GM21528 (cell line): ENCODE measurements at regions not wholly inside any gene's neighbourhood (a gene's known extent, or its start where the extent isn't known, plus 50 kb on each side); places are given as distances from the start of the nearest gene placed in this dataset.
A peak's percentile ranks its signal among the peaks of the same experiment; 100 is the strongest.
"Not testable (repeated sequence)": the region's sequence is repeated elsewhere in the genome, so short reads cannot be mapped to it uniquely, and the experiment has no call there.

Experiments used
- ATAC-seq: cut with Tn5 transposase; IDR thresholded peaks from one replicate; pipeline ENCODE4 v1.9.1; 2021; ENCODE audit warnings: mild to moderate bottlenecking, moderate library complexity; ENCODE audit not compliant: unreplicated experiment, low FRiP score

DNA sequence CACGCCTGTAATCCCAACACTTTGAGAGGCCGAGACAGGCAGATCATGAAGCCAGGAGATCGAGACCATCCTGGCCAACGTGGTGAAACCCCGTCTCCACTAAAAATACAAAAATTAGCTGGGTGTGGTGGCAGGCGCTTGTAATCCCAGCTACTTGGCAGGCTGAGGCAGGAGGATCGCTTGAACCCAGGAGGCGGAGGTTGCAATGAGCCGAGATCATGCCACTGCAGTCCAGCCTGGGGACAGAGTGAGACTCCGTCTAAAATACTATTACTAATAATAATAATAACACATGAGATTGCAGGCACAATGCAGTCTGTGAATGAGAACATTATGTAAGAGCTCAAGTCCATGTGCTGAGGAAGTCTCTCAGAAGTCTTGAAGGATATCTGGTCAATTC, 1684.4 kb downstream of the SPATA31A7 start:
- not testable (repeated sequence) for ATAC-seq

GRCh38 chr9:62874745-62875599, 1685.1 kb downstream of the SPATA31A7 start:
- ATAC-seq: not testable (repeated sequence)

- ATAC-seq: not testable (repeated sequence)
Measured at GRCh38 chr9:62877552-62877951, 1687.7 kb downstream of the SPATA31A7 start.

GRCh38 chr9:62877987-62878386, 1688.2 kb downstream of the SPATA31A7 start:
- not testable (repeated sequence) for ATAC-seq

DNA sequence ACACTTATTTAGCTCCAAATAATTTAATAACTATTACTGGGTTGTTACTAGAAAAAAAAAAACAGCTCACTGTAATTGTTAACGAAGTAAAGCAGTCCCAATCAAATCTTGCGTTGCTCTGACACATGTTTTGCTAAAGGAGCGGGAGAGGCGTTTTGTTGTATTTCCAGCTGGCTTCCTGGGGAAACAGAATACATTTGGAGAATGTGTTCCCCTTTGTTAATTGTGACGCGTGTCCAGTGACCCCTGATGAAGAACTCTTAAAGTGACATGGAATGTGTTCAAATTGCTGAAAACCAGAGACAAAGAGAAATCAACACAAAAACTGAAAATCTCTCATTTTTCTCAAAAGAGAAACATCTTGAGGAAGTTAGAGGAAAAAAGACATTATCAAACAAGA, 1690.6 kb downstream of the SPATA31A7 start:
- not testable (repeated sequence) for ATAC-seq

GRCh38 chr9:62880971-62881370, 1691.1 kb downstream of the SPATA31A7 start:
- ATAC-seq: not testable (repeated sequence)

DNA sequence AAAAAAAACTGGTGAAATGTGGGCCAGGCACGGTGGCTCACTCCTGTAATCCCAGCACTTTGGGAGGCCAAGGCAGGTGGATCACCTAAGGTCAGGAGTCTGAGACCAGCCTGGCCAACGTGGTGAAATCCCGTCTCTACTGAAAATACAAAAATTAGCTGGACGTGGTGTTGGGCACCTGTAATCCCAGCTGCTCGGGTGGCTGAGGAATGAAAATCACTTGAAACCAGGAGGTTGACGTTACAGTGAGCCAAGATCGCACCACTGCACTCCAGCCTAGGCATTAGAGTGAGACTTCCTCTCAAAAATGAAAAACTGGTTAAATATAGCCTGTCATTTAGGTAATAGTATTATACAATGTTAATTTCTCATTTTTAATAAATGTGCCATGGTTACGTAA, 1692.0 kb downstream of the SPATA31A7 start:
- not testable (repeated sequence) for ATAC-seq

DNA sequence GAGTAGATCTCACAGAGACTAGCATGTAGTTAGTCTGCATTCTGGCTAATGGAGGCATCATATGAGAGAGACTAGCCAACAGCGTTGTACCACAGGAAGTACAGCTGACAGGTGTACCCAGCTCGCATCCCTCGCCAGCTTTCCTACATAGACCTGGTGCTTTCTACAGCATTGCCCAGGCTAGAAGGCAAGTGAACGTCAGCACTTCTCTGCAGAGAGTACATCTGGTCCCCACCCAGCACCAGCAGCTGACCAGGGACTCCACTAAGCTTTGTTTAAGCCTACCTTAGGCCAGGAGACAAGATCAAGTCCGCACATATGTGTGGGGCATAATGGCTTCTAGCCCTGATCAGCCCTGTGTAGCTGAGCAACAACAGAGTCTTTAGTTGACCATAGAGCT, 1692.9 kb downstream of the SPATA31A7 start:
- ATAC-seq: not testable (repeated sequence)

GRCh38 chr9:62896692-62897091, 1706.9 kb downstream of the SPATA31A7 start:
- ATAC-seq: not testable (repeated sequence)

DNA sequence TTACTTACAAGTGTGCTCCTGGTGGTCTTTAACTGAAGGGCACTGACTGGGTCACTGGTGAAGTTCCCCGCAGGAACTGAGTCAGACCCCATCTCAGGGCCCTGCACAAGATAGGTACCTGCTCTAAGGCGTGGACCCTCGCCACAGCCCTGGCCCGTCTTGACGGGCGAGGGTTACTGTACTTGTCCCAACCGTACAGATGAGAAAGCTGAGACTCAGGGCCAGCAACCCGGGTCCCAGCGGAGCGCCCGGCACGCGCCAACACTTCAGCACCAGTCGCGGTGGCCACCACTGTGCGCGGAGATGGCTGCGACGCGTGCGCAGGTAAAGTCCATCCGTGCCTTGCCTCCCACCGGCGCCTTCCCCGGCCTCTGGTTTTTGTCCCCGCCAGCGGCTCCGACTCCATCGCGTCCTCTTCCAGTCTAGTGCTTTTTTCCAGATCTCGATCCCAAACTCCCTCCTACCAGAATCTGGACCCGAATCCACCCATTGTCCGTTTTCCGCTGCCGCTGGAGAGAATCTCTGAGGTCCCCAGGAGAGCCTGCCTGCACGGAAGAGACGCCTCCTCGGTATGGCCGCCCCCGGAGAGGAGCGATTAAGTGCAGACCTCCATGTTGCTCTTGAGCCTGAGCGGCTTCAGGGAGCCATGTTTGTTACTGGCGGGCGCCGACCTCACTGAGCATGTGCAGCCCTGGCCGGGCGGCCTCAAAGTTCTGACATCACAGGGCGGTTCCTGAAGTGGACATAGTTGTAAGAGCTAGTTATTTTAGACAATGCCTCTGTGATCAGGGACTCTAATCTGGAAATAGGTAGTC, 1707.8 kb downstream of the SPATA31A7 start:
- ATAC-seq: not testable (repeated sequence)

GRCh38 chr9:62899666-62900065, 1709.8 kb downstream of the SPATA31A7 start:
- ATAC-seq: not testable (repeated sequence)

DNA sequence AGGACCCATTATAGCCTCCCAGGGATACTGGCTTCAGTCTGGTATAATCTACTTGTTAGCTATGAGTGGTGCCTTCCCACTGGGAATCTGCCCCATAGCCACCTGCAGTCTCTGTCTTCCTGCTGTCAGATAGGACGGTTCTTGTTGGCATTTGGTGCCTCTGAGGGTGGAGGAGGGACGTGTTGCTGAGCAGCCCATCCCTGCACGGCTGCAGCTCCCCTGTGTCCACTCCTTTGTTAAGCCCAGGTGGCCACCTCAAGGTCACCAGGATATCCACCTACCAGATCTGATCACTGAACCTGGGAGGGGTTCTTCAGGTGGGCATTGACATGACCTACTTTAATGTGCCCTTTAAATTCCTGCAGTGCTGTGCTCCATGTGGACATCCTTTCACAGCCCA, 1714.2 kb downstream of the SPATA31A7 start:
- ATAC-seq: not testable (repeated sequence)

GRCh38 chr9:62905722-62906121, 1715.9 kb downstream of the SPATA31A7 start:
- not testable (repeated sequence) for ATAC-seq

- ATAC-seq: not testable (repeated sequence)
Measured at GRCh38 chr9:62907866-62908265, 1718.0 kb downstream of the SPATA31A7 start.

- ATAC-seq: not testable (repeated sequence)
Measured at GRCh38 chr9:62908271-62908670, 1718.4 kb downstream of the SPATA31A7 start.

- ATAC-seq: not testable (repeated sequence)
Measured at GRCh38 chr9:62909447-62909846, 1719.6 kb downstream of the SPATA31A7 start.

DNA sequence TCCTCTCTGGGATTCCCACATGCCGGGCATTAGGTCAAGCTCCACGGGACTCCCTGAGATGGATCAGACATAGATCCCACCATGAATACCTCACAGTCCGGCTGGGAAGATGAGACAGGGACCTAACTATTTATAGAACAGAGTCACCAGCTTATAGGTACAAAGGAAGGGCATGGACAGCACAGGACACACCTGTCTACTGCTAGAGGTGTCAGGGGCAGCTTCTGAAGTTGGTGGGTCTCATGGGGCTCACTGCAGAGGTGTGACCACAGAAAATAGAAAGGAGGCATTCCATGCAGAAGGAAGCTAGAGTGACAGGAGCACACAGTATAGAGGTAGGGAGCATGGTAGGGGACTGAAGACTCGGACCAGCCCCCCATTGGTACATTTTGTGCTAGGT, 1722.4 kb downstream of the SPATA31A7 start:
- ATAC-seq: not testable (repeated sequence)

DNA sequence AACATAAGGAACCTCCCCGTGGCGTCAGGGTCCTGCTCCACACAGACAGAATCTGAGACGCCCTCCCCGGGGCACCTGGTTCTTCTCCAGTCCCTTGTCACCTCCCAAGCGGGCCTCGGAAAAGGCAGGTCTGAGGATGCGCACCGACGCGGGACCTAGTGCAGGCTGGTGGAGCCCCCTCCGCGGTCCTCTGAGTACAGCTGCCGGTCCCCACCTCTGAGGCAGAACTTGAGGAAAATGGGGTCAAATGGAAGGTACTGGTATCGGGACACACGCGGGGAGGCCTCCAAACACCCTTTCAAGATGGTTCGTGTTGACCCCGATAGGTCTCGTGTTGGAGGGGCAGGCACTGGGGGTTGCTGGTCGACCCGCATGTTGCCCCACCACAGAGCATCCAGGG, 1725.3 kb downstream of the SPATA31A7 start:
- not testable (repeated sequence) for ATAC-seq

- ATAC-seq: peak; percentile 99
Measured at GRCh38 chr9:62915661-62916060, 1725.8 kb downstream of the SPATA31A7 start.

DNA sequence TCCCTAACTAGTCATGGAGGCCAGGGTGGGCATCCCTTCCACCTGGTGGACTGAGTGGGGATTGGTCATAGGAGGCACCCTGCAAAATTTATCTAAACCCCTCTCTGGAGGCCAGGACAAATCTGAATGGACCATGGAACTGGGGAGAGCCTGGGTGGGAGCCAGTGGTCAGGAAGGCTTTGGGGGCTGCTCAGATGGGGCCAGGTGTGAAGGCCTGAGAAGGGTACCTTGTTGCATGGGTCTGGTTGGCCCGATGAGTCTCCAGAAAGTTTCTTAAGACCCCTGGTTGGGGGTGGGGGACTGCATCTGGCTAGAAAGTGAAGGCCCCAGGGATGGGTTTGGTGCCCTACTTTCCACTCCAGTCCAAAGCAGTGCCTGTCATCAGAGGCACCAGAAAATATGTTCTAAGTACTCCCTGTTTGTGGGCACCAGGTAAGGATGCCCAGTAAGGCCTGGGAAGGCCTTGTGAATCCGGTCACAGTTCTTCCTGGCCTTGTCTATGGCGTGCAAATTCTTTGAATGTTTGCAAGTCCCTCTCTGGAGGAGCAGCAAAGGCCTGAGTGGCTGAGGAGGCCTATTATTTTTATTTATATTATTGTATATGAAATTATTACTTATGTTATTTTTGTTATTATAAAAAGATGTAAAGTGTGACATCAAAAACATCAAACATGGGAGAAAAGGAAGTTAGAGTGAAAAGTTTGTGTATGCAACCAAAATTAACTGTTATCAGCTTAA, 1729.0 kb downstream of the SPATA31A7 start:
- not testable (repeated sequence) for ATAC-seq
